C4-2B (cell line): ENCODE measurements at regions not wholly inside any gene's neighbourhood (a gene's known extent, or its start where the extent isn't known, plus 50 kb on each side); places are given as distances from the start of the nearest gene placed in this dataset.

Experiments
- H3K27ac ChIP-seq: fragments of 450-650 bp; 2 replicates; pipeline ENCODE4 v1.5.1; 2017
- ZFX ChIP-seq: fragments of 450-650 bp; IDR thresholded peaks from 2 replicates; pipeline ENCODE4 v1.6.1; 2017
- TF ChIP-seq, protein P1 (sequence below): fragments of 450-650 bp; conservative IDR thresholded peaks from 2 replicates; pipeline ENCODE4 v1.5.1; 2017; ENCODE audit warnings: mild to moderate bottlenecking

DNA sequence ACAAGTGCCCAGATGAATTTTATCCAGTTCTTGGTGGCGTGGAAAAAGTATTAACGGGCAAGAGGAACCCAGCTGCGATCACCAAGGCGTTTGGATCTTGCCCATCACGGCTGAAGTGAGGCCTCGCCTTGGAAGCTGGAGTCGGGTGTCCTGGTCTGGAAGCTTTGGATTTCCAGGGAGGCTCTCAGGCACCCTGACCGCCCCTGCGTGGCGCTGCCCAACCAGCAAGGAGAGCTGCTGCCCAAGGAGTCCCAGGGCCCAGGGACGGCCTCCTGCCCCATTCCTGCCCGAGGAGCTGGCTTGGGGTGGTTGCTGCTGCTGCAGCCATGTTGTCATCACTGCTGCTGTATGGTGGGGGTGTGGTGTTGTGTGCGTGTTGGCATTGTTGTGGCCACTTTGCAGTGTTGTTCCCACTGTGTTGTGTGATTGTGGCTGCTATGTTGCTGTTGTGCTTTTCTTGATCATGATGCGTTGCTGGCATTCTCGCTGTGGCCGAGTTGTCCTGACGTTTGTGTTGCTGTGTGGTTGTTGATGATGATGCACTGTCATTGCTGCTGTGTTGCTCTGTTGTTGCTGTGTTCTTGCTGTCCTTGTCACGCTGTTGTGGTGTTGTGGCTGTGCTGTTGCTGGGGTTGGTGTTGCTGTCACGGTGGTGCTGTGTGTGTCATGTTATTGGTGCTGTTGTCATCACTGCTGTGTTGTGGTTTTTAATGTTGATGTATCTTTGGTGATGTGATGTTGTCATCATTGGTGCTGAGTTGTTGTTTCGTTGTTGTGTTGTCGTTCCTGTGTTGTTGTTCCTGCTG lies 318.8 kb downstream of the C16orf95 start:
- no peak for TF ChIP-seq ZFX
- TF ChIP-seq, protein P1, sequence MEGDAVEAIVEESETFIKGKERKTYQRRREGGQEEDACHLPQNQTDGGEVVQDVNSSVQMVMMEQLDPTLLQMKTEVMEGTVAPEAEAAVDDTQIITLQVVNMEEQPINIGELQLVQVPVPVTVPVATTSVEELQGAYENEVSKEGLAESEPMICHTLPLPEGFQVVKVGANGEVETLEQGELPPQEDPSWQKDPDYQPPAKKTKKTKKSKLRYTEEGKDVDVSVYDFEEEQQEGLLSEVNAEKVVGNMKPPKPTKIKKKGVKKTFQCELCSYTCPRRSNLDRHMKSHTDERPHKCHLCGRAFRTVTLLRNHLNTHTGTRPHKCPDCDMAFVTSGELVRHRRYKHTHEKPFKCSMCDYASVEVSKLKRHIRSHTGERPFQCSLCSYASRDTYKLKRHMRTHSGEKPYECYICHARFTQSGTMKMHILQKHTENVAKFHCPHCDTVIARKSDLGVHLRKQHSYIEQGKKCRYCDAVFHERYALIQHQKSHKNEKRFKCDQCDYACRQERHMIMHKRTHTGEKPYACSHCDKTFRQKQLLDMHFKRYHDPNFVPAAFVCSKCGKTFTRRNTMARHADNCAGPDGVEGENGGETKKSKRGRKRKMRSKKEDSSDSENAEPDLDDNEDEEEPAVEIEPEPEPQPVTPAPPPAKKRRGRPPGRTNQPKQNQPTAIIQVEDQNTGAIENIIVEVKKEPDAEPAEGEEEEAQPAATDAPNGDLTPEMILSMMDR, result no peak
- no peak overlapping the region for H3K27ac ChIP-seq

DNA sequence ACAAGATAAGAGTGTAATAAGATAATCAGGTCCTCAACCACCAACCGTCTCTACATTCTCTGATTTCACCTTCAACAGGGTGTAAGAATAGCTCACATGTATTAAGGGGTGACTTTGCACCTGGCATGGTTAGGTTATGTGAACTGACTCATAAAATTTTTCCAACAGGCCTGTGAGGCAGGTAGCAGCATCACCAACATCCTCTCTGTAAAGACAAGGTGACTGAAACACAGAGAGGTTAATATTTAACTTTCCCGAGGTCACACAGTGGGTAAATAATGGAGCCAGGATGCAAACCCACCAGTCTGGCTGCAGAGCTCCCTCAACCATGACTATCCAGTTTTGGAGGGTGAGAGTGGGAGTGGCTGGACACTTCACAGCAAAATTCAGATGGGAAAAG lies 317.2 kb downstream of the C16orf95 start:
- TF ChIP-seq ZFX, result no peak
- TF ChIP-seq, protein P1, result no peak
- no peak overlapping the region for H3K27ac ChIP-seq

DNA sequence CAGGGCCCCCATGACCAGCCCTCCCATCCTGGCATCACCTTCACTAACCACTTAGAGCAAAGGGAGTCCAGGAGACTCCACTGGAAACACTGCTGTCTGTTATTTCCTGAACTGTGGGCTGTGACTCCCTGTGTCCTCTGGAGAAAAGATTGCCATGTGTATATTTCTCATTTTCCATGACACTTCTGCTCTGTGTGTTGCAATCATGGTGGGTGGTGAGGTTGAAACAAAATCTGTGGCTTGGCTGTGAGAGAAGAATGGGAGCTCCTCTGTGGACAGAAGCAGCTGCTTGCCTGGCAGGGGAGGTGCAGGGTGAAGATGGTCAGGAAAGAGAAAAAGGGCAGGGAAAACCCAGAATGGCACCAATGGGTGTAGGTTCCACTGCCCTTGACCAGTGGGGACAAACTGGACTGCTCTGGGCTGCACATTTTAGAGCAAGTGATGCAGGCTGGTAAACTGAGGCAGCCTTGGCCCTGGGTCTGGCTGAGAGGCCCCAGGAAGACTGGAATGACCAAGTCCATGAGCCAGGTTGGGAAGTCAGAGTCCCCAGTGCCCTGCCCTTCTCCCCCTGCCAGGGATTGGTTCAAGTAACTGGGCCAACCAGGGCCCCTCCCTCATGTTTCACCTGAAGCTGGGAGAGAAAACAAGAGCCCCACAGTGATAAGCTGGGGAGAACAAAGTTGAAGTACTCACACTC lies 314.3 kb downstream of the C16orf95 start:
- TF ChIP-seq, protein P1, result no peak
- no peak for TF ChIP-seq ZFX

DNA sequence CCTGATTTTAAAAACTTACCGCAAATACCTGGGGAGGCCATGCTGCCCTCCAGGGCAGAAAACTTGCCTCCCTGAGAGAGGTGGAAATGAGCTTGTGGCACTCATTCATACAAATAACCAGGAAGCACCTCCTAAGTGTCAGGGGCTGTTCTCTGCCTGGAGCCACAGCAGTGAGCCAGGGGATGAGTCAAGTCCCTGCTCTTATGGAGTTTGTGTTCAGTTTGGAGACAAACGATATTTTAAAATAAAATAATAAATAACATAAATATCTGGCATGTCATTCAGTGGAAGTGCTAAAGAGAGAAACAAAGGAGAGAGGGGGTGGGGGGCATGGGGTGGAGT lies 313.8 kb downstream of the C16orf95 start:
- TF ChIP-seq, protein P1, result no peak
- no peak for TF ChIP-seq ZFX

More for the DNA sequence above, 314.3 kb downstream of the C16orf95 start:
- no peak overlapping the region for H3K27ac ChIP-seq

DNA sequence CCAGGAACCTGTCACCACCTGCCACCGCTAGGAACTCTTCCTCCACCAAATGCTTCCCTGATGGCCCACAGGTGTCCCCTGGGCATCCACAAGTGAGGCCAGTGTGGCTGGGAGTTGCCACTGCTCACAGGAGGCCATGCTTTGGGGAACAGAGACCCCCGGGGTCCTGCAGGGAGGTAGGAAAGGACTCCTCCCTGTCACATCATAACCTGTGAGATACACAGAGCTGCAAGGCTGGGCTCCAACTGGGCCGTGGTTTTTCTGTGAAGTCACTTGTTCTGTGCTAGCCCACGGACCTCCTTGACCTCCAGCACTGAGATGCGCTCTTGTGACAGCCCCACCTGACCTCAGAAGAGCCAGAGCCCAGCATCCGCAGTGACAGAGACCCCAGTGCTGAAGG lies 311.2 kb downstream of the C16orf95 start:
- no peak overlapping the region for H3K27ac ChIP-seq
- TF ChIP-seq, protein P1, result no peak
- no peak for TF ChIP-seq ZFX

More for the DNA sequence above, 313.8 kb downstream of the C16orf95 start:
- H3K27ac ChIP-seq, result no peak overlapping the region

DNA sequence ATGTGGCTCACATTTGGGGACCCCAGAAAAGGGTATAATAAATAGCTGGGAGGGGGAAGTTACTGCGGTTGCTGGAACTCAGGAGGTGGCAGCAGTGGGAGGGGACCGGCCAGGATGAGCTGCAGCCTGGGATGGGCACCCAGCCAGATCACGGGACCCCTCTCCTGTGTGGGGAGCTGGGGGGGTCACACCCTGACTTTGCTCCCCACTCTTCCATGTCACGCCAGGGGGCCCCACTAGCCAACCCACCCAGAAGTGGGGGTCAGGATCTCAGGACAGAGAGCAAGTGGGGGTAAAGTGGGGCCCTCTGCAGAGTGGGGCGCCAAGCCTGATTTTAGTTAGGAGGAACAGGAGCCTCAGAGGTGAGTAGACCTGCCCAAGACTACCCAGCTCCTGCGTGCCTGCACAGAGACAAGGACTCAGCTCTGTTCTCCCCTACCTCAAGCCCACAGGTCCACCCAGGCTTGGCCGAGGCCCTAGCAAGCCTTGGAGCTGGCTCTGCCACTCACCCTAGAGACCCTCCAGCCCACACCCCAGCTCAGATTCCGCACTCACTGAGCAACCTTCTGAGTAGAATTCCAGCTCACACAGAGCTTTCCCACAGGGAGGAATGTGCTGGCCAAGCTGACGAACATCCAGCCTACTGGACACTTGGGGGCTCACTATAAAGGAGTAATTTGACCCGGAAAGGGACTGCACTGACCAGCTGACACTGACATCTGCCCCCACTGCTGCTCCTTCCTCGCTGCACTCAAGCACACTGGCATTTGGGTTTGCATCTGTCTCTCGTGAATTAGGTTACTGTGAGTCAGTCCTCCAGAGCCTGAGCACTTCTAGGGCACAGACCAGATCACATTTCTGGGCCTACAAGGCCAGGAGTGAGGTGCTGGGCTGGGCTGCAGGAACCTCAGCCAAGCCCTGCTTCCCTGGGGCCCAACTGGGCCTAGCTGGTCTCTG lies 310.1 kb downstream of the C16orf95 start:
- no peak overlapping the region for H3K27ac ChIP-seq
- TF ChIP-seq, protein P1, result no peak
- TF ChIP-seq ZFX, result no peak
